OCI-LY7 (cell line): ENCODE measurements at regions not wholly inside any gene's neighbourhood (a gene's known extent, or its start where the extent isn't known, plus 50 kb on each side); places are given as distances from the start of the nearest gene placed in this dataset.

Experiments used
- BruUV-seq: library from RNA; stranded (reverse); fragments of 400-500 nt; replicated peaks from 2 replicates; lab custom pipeline; 2021; lab: Mats Ljungman, UMichigan
- CTCF ChIA-PET: fragments of 300-600 bp; sonication (Branson Sonifier 250); formaldehyde crosslinking; loops from one replicate; lab custom pipeline; 2022; ENCODE audit warnings: antibody characterized with exemption; ENCODE audit not compliant: unreplicated experiment; lab: Charles Lee
- POLR2A ChIA-PET: fragments of 300-600 bp; sonication (Branson Sonifier 250); formaldehyde crosslinking; loops from one replicate; lab custom pipeline; 2022; ENCODE audit warnings: antibody characterized with exemption; lab: Charles Lee
- DNase-seq: peaks from one replicate; pipeline ENCODE4 v3.0.0-alpha.2; 2015; ENCODE audit warnings: low spot score
- H2AFZ ChIP-seq: fragments of 200-600 bp; sonication (generic), shearing (Covaris generic); 2 replicates; pipeline ENCODE4 v1.6.1; 2014; ENCODE audit warnings: mild to moderate bottlenecking, antibody characterized with exemption, low read length, moderate library complexity
- H3K27ac ChIP-seq: fragments of 200-600 bp; sonication (generic); 2 replicates; pipeline ENCODE4 v1.5.1; 2014; ENCODE audit warnings: mixed run types, low read depth, mild to moderate bottlenecking, moderate library complexity, low read length, inconsistent platforms; ENCODE audit not compliant: poor library complexity, severe bottlenecking
- H3K36me3 ChIP-seq: fragments of 200-600 bp; sonication (generic); 2 replicates; pipeline ENCODE4 v1.6.1; 2014; ENCODE audit warnings: mild to moderate bottlenecking, antibody characterized with exemption, low read length, moderate library complexity, mixed read lengths; ENCODE audit not compliant: insufficient read depth
- H3K4me1 ChIP-seq: fragments of 200-600 bp; sonication (generic); 2 replicates; pipeline ENCODE4 v1.5.1; 2014; ENCODE audit warnings: mild to moderate bottlenecking, low read length; ENCODE audit not compliant: insufficient read depth, poor library complexity, severe bottlenecking
- H3K4me2 ChIP-seq: fragments of 200-600 bp; sonication (generic); 2 replicates; pipeline ENCODE4 v1.6.1; 2014; ENCODE audit warnings: mild to moderate bottlenecking, low read length
- H3K4me3 ChIP-seq: fragments of 200-600 bp; sonication (generic); 2 replicates; pipeline ENCODE4 v1.5.1; 2014; ENCODE audit warnings: mild to moderate bottlenecking, low read depth, low read length; ENCODE audit not compliant: poor library complexity, severe bottlenecking
- H3K79me2 ChIP-seq: fragments of 200-600 bp; sonication (generic); 2 replicates; pipeline ENCODE4 v1.6.1; 2016; ENCODE audit warnings: low read depth, mild to moderate bottlenecking, low read length, moderate library complexity, mixed read lengths; ENCODE audit not compliant: insufficient read depth
- H3K9me2 ChIP-seq: fragments of 200-600 bp; sonication (generic); 2 replicates; pipeline ENCODE4 v1.6.1; 2016; ENCODE audit warnings: mild to moderate bottlenecking, low read length, mixed read lengths; ENCODE audit not compliant: insufficient read depth
- H3K9me3 ChIP-seq: fragments of 200-600 bp; sonication (generic); 2 replicates; pipeline ENCODE4 v1.6.1; 2014; ENCODE audit warnings: mild to moderate bottlenecking, mixed run types, low read length, mixed read lengths
- H4K20me1 ChIP-seq: fragments of 200-600 bp; sonication (generic); 2 replicates; pipeline ENCODE4 v1.6.1; 2014; ENCODE audit warnings: mild to moderate bottlenecking, antibody characterized with exemption, low read length, moderate library complexity, mixed read lengths; ENCODE audit not compliant: insufficient read depth
- CTCF ChIP-seq: fragments of 200-600 bp; sonication (generic); conservative IDR thresholded peaks from 2 replicates; pipeline ENCODE4 v1.5.1; 2014; ENCODE audit warnings: mild to moderate bottlenecking, antibody characterized with exemption, low read length, moderate library complexity, mixed read lengths
- EZH2phosphoT487 ChIP-seq: fragments of 200-600 bp; sonication (generic); IDR thresholded peaks from 2 replicates; pipeline ENCODE4 v1.6.1; 2018; ENCODE audit warnings: low read depth, borderline replicate concordance, mild to moderate bottlenecking, mixed run types, antibody characterized with exemption, low read length, moderate library complexity, mixed read lengths
- intact Hi-C: fragments of 100-400 bp; cut with micrococcal nuclease; formaldehyde crosslinking; loops from one replicate; pipeline ENCODE4 v1.10.0; 2022; ENCODE audit not compliant: unreplicated experiment

- no peak for TF ChIP-seq CTCF
- TF ChIP-seq EZH2phosphoT487, result no peak
- H3K27ac ChIP-seq, result no peak overlapping the region
- no peak overlapping the region for H2AFZ ChIP-seq
- DNase-seq, result no peak
- no peak overlapping the region for H3K4me3 ChIP-seq
- POLR2A ChIA-PET, result no interaction called here
- no peak overlapping the region for H3K4me2 ChIP-seq
- H3K4me1 ChIP-seq, result no peaks in the 10 kb centered on the region
- H3K9me2 ChIP-seq, result no peaks in the 10 kb centered on the region
- no peaks in the 10 kb centered on the region for H3K79me2 ChIP-seq
- no peaks in the 10 kb centered on the region for H4K20me1 ChIP-seq
- intact Hi-C loops, result no loop called here
- no peaks in the 10 kb centered on the region for H3K36me3 ChIP-seq
- BruUV-seq, result no TSS peak
- H3K9me3 ChIP-seq, result no peaks in the 10 kb centered on the region
- CTCF ChIA-PET, result no interaction called here
These were observed 135.7 kb downstream of the INHBB start for GRCh38 chr2:120481446-120482194.

GRCh38 chr2:120482334-120482733 lies 136.4 kb downstream of the INHBB start:
- no TSS peak for BruUV-seq

More at GRCh38 chr2:120482334-120482733, 136.4 kb downstream of the INHBB start:
- Histone ChIP-seq H3K4me1 (no peaks in the 10 kb centered on the region), H3K79me2 (no peaks in the 10 kb centered on the region), H3K4me2 (no peak overlapping the region), H3K4me3 (no peak overlapping the region), H3K36me3 (no peaks in the 10 kb centered on the region), H3K27ac (no peak overlapping the region), H2AFZ (no peak overlapping the region), H3K9me3 (no peaks in the 10 kb centered on the region), H3K9me2 (no peaks in the 10 kb centered on the region), H4K20me1 (no peaks in the 10 kb centered on the region)
- ChIA-PET CTCF (no interaction called here), POLR2A (no interaction called here)
- no peak for DNase-seq
- no peak for TF ChIP-seq CTCF
- no peak for TF ChIP-seq EZH2phosphoT487
- intact Hi-C loops, result no loop called here
